ENCODE measurements at regions not wholly inside any gene's neighbourhood (a gene's known extent, or its start where the extent isn't known, plus 50 kb on each side); places are given as distances from the start of the nearest gene placed in this dataset.

- DNase-seq, result no peak
Measured at GRCh38 chr5:6161257-6161656, 217.1 kb downstream of the MED10 start.

GRCh38 chr5:6159832-6160430 lies 218.4 kb downstream of the MED10 start:
- no peak for DNase-seq

- DNase-seq, result no peak
Measured at GRCh38 chr5:6158974-6159831, 219.1 kb downstream of the MED10 start.

GRCh38 chr5:6154216-6154615 lies 224.1 kb downstream of the MED10 start:
- DNase-seq, result no peak

- DNase-seq, result no peak
Measured at GRCh38 chr5:6146271-6146670, 232.1 kb downstream of the MED10 start.

- DNase-seq, result no peak
Measured at GRCh38 chr5:6145616-6146237, 232.6 kb downstream of the MED10 start.

GRCh38 chr5:6143523-6143922 lies 234.8 kb downstream of the MED10 start:
- no peak for DNase-seq

GRCh38 chr5:6142353-6142752 lies 236.0 kb downstream of the MED10 start:
- DNase-seq, result no peak

- DNase-seq, result no peak
Measured at GRCh38 chr5:6140219-6140618, 238.1 kb downstream of the MED10 start.

GRCh38 chr5:6135977-6136376 lies 242.4 kb downstream of the MED10 start:
- DNase-seq, result no peak

GRCh38 chr5:6134281-6134680 lies 244.1 kb downstream of the MED10 start:
- DNase-seq, result no peak

GRCh38 chr5:6125781-6126180 lies 252.6 kb downstream of the MED10 start:
- no peak for DNase-seq

GRCh38 chr5:6118691-6119090 lies 259.7 kb downstream of the MED10 start:
- no peak for DNase-seq

GRCh38 chr5:6117212-6117611 lies 261.1 kb downstream of the MED10 start:
- no peak for DNase-seq

- DNase-seq, result no peak
Measured at GRCh38 chr5:6115852-6116251, 262.5 kb downstream of the MED10 start.

- DNase-seq, result no peak
Measured at GRCh38 chr5:6112538-6112937, 265.8 kb downstream of the MED10 start.

- no peak for DNase-seq
Measured at GRCh38 chr5:6112125-6112524, 266.2 kb downstream of the MED10 start.

- DNase-seq, result no peak
Measured at GRCh38 chr5:6111131-6111530, 267.2 kb downstream of the MED10 start.

- no peak for DNase-seq
Measured at GRCh38 chr5:6110441-6111005, 267.8 kb downstream of the MED10 start.

GRCh38 chr5:6108981-6109825 lies 269.1 kb downstream of the MED10 start:
- DNase-seq, result no peak

- no peak for DNase-seq
Measured at GRCh38 chr5:6108540-6108848, 269.9 kb downstream of the MED10 start.

- no peak for DNase-seq
Measured at GRCh38 chr5:6107675-6108539, 270.4 kb downstream of the MED10 start.
